ENCODE measurements at regions not wholly inside any gene's neighbourhood (a gene's known extent, or its start where the extent isn't known, plus 50 kb on each side); places are given as distances from the start of the nearest gene placed in this dataset.

DNA sequence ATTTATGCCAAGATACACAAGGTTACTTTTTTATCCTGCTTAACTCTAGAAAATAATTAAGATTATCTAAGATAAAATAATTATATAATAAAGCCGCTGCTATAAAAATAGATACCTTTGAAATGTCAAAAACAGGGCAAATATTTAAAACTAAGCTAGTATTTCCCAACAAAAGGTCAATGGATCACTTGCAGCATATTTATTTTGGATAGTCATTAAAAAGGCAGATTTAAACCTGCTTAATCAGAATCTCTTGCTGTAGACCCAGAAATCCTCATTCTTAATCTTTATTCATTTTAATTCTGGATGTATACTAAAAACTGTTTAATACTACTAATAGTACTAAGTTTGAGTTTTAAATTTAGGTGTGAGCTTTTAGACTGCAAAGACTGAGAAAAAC is 139.0 kb upstream of the CWC22 start:
- no peak for DNase-seq (ENCODE audit: low read depth)

GRCh38 chr2:180145163-180145562 is 138.1 kb upstream of the CWC22 start:
- no peak for DNase-seq (ENCODE audit: low read depth)

DNA sequence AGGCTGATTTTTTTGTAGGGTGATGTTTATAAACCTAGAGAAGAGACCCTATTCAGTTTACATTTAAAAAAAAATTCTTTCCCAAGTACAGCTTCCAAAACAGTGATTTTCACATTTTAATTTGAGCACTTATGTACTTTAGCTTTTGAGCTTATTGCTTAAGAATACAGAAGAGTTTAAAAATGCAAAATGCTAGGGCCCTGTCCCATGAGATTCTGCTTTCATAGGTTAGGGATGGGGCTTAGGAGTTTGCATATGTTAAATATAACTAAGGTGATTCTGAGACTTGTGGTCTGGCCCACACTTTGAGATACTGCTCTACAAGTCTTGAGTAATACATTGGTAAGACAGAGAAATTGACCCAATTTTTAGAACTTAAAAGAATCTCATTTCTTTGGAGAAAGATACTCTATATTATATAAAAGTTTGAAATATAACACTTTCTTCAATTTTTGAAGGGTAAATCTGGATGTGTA is 137.3 kb upstream of the CWC22 start:
- no peak for DNase-seq (ENCODE audit: low read depth)

DNA sequence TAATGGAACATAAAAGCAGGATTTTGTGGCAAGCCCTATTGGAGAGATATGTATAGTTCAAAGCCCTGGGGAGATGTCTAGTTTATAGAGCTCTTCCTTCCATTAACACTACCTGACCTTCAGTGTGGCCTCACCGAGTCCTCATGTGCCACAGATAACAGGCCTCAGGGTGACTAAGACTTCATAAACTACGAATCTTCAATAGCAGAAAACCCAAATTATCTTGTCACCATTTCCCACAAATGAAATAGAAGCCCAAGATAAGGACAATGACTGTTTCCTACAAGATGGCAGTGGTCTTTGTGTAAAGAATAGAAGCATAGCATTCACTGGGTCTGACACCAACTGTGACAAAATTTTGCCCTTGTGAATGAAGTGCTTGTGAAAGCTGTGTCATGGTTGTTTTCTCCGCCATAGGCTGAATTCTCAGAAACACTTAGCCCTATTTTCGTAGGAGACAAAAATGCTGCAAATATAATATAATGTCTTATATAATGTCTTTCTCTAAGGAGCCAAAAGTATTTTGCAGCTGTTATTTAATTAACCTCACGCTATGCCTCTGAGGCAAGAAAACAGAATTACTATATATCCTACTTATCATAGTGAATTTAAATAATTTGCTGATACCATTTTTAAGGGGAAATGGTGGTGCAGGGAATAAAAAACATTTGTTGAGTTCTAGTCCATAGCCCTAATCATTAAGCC is 136.7 kb upstream of the CWC22 start:
- DNase-seq (ENCODE audit: low read depth), result no peak

- no peak for DNase-seq (ENCODE audit: low read depth)
Measured at GRCh38 chr2:180141600-180141999, 134.5 kb upstream of the CWC22 start.

GRCh38 chr2:180133736-180134135 is 126.6 kb upstream of the CWC22 start:
- DNase-seq (ENCODE audit: low read depth), result no peak

DNA sequence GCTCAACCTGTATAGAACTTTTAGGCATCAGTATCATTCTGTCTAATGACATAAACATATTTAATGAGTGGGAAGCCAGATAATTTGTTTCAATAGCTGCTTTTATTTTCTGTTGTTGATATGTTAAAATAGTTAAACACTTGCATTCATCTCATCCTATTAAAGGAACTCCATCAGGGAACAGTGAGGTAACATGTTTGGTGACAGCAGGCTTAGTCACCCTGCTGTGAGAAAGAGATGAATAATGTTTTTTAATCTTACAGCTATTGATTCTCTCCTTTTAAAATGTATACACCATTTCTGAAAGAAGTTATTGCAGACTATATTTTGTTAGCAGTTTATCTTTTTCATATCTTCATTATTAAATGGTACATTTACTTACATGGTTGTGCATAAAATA is 123.3 kb upstream of the CWC22 start:
- peak; percentile 16 for DNase-seq (ENCODE audit: low read depth)

GRCh38 chr2:180128861-180129260 is 121.8 kb upstream of the CWC22 start:
- DNase-seq (ENCODE audit: low read depth), result no peak

DNA sequence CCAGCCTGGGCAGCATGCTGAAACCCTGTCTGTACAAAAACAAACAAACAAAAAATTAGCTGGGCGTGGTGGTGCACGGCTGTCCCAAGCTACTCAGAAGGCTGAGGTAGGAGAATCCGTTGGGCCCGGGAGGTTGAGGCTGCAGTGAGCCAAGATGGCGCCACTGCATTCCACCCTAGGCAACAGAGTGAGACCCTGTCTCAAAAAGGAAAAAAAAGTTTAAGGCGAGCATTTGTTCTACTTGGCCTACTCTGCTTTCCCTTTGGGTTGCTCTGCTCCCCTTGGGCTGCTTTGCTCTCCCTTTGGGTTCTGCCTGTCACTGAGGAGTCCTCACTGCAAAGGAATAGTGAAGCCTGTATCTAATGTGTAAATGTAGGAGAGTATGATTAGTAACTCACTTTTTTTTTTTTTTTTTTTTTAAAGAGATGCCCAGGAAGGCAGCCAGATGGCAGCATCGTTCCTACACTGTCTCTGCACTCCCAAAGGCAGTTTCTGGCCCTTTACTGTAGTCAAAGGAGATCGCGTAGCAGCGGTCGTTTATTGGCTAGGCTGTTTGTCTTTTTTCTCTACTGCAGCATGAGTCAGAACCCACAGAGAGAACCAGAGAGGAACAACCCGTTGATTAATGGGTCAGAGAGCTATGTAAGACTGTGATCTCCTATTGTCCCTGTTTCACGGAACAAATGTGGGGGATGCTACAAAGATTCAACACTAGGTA is 118.3 kb upstream of the CWC22 start:
- DNase-seq (ENCODE audit: low read depth), result peak; percentile 89

DNA sequence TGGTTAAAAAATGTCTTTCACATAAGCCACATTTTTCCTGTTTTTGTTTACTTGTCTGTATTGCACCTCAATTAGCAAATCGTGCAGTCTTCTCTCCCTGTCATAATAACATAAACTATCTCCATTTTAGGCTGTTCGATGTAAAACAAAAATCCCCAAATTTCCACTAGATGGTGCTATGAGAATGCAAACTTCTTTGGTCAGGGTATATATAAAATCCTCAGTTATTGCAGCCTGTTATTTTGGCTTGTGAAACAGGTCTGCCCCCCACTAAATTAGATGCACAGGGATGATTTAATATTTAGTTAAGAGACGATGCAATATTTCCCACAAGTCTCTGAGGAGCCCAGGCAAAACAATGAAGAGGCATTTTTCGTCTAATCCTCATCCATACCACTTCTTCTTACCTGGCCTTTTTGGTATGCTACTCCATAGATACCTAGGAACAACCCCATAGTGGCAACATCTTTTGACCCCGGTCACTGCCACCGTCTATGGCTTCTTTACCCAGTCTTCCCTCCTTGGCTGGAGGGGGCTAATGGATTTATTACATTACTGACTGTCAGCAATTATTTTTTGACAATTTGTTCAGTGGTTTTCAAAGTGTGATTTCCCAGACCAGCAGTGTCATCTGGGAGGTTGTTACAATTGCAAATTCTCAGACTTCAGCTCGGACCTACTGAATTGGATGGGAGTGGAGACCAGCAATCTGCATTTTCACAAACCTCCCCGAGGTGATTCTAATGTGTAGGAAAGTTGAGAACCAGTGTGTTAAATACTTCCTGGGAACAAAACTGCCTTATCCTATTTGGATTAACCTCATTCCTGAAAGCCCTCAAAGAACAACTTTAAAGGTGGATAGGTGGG is 117.4 kb upstream of the CWC22 start:
- peak; percentile 29 for DNase-seq (ENCODE audit: low read depth)

DNA sequence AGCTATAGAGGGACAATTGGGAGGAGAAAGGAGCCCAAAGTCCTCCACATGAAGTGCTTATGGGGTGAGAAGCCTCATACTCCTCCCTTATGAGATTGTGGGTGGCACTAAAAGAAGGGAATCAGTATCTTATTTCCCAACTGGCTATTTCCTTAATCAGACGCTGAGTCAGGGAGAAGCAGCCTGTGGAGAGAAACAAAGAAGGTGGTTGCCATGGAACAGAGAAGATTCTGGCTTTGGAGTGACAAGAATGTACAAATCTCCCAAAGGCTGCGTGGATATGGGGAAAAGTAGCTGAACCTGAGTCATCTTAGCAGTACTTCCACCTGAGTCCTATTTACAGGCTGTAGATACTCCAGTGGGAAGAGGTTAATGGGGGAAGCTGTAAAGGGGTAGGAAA is 115.8 kb upstream of the CWC22 start:
- DNase-seq (ENCODE audit: low read depth), result no peak

- peak; percentile 39 for DNase-seq (ENCODE audit: low read depth)
Measured at GRCh38 chr2:180115675-180116074, 108.6 kb upstream of the CWC22 start.

DNA sequence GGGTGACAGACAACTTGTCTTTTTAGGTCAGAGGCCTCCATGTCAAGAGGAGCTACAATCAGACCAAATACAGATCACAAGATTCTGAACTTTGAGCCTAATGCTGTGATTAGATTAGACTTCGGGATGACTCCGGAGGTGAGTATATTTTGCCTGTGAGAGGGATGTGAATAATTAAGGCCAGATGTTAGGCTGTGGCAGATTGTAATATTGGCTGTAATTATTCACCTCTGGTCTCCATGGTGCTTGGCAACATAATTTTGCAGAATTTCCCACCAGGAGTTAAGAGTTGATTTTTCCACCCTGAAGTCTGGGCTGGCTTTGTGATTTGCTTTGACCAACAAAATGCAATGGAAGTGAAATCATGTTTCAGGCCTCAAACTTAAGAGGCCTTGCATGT is 108.2 kb upstream of the CWC22 start:
- DNase-seq (ENCODE audit: low read depth), result no peak

DNA sequence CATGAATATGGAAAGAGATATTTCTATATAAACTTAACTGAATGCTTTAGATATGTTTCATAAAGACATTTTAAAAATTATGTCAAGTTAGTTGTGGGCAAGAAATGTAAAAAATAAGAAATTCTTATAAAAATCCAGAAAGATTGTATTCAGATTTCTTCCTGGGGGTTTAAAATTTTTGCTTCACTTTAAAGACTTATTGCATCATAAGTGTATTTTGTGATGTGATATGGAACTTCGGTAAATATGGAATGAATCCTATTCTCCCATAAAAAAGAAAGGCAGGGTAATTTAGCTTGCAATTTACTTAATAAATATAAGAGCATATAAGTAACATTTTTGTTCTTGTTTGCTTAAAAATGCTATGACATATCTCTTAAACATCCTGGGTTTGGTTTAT is 104.8 kb upstream of the CWC22 start:
- DNase-seq (ENCODE audit: low read depth), result no peak

GRCh38 chr2:180110469-180110868 is 103.4 kb upstream of the CWC22 start:
- no peak for DNase-seq (ENCODE audit: low read depth)

- DNase-seq (ENCODE audit: low read depth), result no peak
Measured at GRCh38 chr2:180101846-180102245, 94.7 kb upstream of the CWC22 start.

- DNase-seq (ENCODE audit: low read depth), result no peak
Measured at GRCh38 chr2:180099308-180099707, 92.2 kb upstream of the CWC22 start.

DNA sequence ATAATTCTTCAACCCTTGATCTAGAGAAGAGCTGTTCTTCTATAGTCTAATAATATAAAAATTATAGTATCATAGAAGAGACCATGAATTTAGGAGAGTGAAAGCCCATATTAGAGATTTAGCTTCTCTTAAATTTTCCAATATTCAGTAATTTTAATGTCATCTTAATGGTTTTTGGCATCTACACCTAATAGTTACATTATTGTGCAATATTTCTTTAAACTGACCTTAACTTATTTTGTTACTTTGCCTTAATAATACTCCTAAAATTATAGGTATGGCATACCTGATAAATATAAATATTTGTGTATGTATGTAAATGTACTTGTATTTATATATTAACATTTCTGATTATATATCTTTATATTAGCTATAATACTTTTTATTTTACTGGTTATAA is 78.0 kb upstream of the CWC22 start:
- DNase-seq (ENCODE audit: low read depth), result no peak

- no peak for DNase-seq (ENCODE audit: low read depth)
Measured at GRCh38 chr2:180077295-180077906, 70.3 kb upstream of the CWC22 start.

DNA sequence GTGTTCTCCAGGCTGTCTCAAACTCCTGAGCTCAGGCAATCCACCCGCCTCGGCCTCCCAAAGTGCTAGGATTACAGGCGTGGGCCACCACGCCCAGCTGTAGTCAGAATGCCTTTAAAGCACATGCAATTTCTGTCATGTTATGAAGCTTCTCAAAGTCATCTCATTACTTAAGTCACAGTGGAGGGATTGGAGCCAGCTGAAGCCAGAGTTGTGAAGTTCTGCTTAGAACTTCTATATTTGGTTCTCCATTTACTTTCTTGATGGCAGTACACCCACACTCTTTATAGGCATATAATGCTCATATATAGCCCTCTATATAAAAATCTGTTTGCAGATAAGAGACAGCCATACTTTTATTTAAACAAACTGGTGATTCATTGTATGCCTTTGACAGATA is 68.8 kb upstream of the CWC22 start:
- no peak for DNase-seq (ENCODE audit: low read depth)

DNA sequence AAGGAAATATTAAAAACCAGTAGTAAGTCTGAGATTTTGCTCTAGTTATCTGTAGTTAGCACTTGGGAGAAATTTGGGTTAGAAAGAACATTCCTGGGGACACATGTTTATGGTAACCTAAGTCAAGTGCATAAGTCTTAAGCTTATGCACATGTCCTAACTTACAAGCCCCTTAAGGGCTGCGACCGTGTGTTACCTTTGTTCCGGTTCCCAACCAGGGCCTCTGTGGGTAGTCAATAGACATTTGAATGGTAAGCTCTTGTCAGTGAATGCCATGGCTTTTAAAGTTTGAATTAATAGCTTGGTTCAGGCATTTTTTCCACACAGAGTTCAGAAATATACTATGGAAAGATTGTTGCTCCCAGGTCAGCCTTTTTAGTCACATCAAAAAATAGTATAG is 64.7 kb upstream of the CWC22 start:
- no peak for DNase-seq (ENCODE audit: low read depth)

GRCh38 chr2:180063494-180064092 is 56.5 kb upstream of the CWC22 start:
- no peak for DNase-seq (ENCODE audit: low read depth)
